Parathyroid adenoma (tissue), 2 donors: ENCODE measurements at regions not wholly inside any gene's neighbourhood (a gene's known extent, or its start where the extent isn't known, plus 50 kb on each side); places are given as distances from the start of the nearest gene placed in this dataset.

Experiments used
- H2AFZ ChIP-seq: fragments of 300-600 bp; sonication (generic); one replicate; pipeline ENCODE4 v1.7.0; 2017; ENCODE audit warnings: antibody characterized with exemption, mild to moderate bottlenecking
- H3K27ac ChIP-seq: fragments of 300-600 bp; sonication (generic); one replicate; pipeline ENCODE4 v1.7.0; 2017
- H3K27me3 ChIP-seq: fragments of 300-600 bp; sonication (generic); one replicate; pipeline ENCODE4 v1.7.0; 2017; ENCODE audit warnings: low read length; ENCODE audit not compliant: control insufficient read depth, insufficient read depth
- H3K36me3 ChIP-seq: fragments of 300-600 bp; sonication (generic); one replicate; pipeline ENCODE4 v1.7.0; 2017; ENCODE audit warnings: low read length; ENCODE audit not compliant: control insufficient read depth, insufficient read depth
- H3K4me1 ChIP-seq: fragments of 300-600 bp; sonication (generic); one replicate; pipeline ENCODE4 v1.7.0; 2017; ENCODE audit warnings: control low read depth
- H3K4me2 ChIP-seq: fragments of 300-600 bp; sonication (generic); one replicate; pipeline ENCODE4 v1.7.0; 2017; ENCODE audit warnings: low read length
- H3K4me3 ChIP-seq: fragments of 300-600 bp; sonication (generic); one replicate; pipeline ENCODE4 v1.7.0; 2017; ENCODE audit warnings: low read depth, low read length
- H3K79me2 ChIP-seq: fragments of 300-600 bp; sonication (generic); one replicate; pipeline ENCODE4 v1.7.0; 2017; ENCODE audit warnings: control low read depth
- H3K9ac ChIP-seq: fragments of 300-600 bp; sonication (generic); one replicate; pipeline ENCODE4 v1.7.0; 2017; ENCODE audit warnings: mild to moderate bottlenecking
- H3K9me3 ChIP-seq: fragments of 300-600 bp; sonication (generic); one replicate; pipeline ENCODE4 v1.7.0; 2017; ENCODE audit warnings: low read length; ENCODE audit not compliant: control insufficient read depth
- CTCF ChIP-seq: fragments of 300-600 bp; sonication (generic); IDR thresholded peaks from one replicate; pipeline ENCODE4 v1.7.0; 2017; ENCODE audit warnings: antibody characterized with exemption, mild to moderate bottlenecking
- donor health status: primary hyperparathyroidism.

GRCh38 chr18:45322343-45322742 lies 292.9 kb upstream of the SLC14A2 start:
- no peaks in the 10 kb centered on the region for H3K36me3 ChIP-seq
- peaks cover 32% of the 10 kb centered on the region for H3K4me1 ChIP-seq
- H3K4me3 ChIP-seq, result no peak overlapping the region
- no peaks in the 10 kb centered on the region for H3K27me3 ChIP-seq
- H3K27ac ChIP-seq, result no peak overlapping the region
- H3K4me2 ChIP-seq, result no peak overlapping the region
- H3K9ac ChIP-seq, result no peak overlapping the region
- no peak overlapping the region for H2AFZ ChIP-seq
- no peaks in the 10 kb centered on the region for H3K9me3 ChIP-seq
- H3K79me2 ChIP-seq, result no peaks in the 10 kb centered on the region
- no peak for TF ChIP-seq CTCF

GRCh38 chr18:45324101-45324494 lies 291.2 kb upstream of the SLC14A2 start:
- H3K79me2 ChIP-seq, result no peaks in the 10 kb centered on the region
- H3K9ac ChIP-seq, result no peak overlapping the region
- no peaks in the 10 kb centered on the region for H3K27me3 ChIP-seq
- H3K27ac ChIP-seq, result peak overlapping the region; percentile 78
- peak overlapping the region; percentile 37 for H3K4me2 ChIP-seq
- H3K4me3 ChIP-seq, result no peak overlapping the region
- peaks cover 44% of the 10 kb centered on the region for H3K4me1 ChIP-seq
- TF ChIP-seq CTCF, result no peak
- no peaks in the 10 kb centered on the region for H3K9me3 ChIP-seq
- no peaks in the 10 kb centered on the region for H3K36me3 ChIP-seq
- H2AFZ ChIP-seq, result peak overlapping the region; percentile 48

GRCh38 chr18:45324495-45325113 lies 290.7 kb upstream of the SLC14A2 start:
- Histone ChIP-seq H3K27ac (peak overlapping the region; percentile 78), H2AFZ (peak overlapping the region; percentile 48), H3K9ac (no peak overlapping the region), H3K36me3 (no peaks in the 10 kb centered on the region), H3K27me3 (no peaks in the 10 kb centered on the region), H3K4me3 (no peak overlapping the region), H3K4me2 (peak overlapping the region; percentile 37), H3K9me3 (no peaks in the 10 kb centered on the region), H3K79me2 (no peaks in the 10 kb centered on the region), H3K4me1 (peaks cover 49% of the 10 kb centered on the region)
- TF ChIP-seq CTCF, result no peak

GRCh38 chr18:45325778-45326177 lies 289.5 kb upstream of the SLC14A2 start:
- Histone ChIP-seq H3K27me3 (no peaks in the 10 kb centered on the region), H3K4me1 (peaks cover 51% of the 10 kb centered on the region), H3K36me3 (no peaks in the 10 kb centered on the region), H3K79me2 (no peaks in the 10 kb centered on the region), H3K4me2 (no peak overlapping the region), H3K27ac (no peak overlapping the region), H3K9ac (no peak overlapping the region), H3K9me3 (no peaks in the 10 kb centered on the region), H3K4me3 (no peak overlapping the region), H2AFZ (no peak overlapping the region)
- TF ChIP-seq CTCF, result no peak

GRCh38 chr18:45326505-45326904 lies 288.8 kb upstream of the SLC14A2 start:
- no peak overlapping the region for H2AFZ ChIP-seq
- H3K27me3 ChIP-seq, result no peaks in the 10 kb centered on the region

More at GRCh38 chr18:45326505-45326904, 288.8 kb upstream of the SLC14A2 start:
- H3K9me3 ChIP-seq, result no peaks in the 10 kb centered on the region
- H3K4me3 ChIP-seq, result no peak overlapping the region
- peaks cover 43% of the 10 kb centered on the region for H3K4me1 ChIP-seq
- no peak overlapping the region for H3K4me2 ChIP-seq
- H3K27ac ChIP-seq, result no peak overlapping the region
- H3K79me2 ChIP-seq, result no peaks in the 10 kb centered on the region
- H3K36me3 ChIP-seq, result no peaks in the 10 kb centered on the region
- no peak overlapping the region for H3K9ac ChIP-seq
- TF ChIP-seq CTCF, result no peak
